ENCODE measurements at regions not wholly inside any gene's neighbourhood (a gene's known extent, or its start where the extent isn't known, plus 50 kb on each side); places are given as distances from the start of the nearest gene placed in this dataset.

DNA sequence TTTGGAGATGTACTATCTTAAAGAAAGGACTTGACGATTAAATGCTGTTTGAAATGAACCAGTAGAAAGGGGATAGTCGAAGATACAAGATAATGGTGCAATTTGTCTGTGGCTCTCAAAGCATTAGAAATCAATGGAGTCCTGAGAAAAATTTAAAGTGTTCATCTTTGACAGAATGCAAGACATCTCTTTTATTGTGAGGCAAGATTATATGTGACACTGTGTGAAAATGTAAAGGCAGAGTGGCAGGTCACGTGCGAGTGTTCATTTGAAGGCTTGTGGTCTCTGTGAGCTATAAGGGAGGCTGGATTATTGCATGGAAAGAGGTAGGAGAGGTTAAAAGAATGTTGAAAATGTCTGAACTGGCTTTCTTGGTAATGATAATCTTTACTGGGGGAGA is 709.2 kb downstream of the DSC3 start:
- ATAC-seq (no peak), DNase-seq (no peak)
- intact Hi-C loops (cut with DNase I, micrococcal nuclease), result no loop called here

GRCh38 chr18:30328839-30329238 is 713.7 kb downstream of the DSC3 start:
- intact Hi-C loops (cut with DNase I, micrococcal nuclease), result no loop called here
- ATAC-seq (no peak), DNase-seq (no peak)

DNA sequence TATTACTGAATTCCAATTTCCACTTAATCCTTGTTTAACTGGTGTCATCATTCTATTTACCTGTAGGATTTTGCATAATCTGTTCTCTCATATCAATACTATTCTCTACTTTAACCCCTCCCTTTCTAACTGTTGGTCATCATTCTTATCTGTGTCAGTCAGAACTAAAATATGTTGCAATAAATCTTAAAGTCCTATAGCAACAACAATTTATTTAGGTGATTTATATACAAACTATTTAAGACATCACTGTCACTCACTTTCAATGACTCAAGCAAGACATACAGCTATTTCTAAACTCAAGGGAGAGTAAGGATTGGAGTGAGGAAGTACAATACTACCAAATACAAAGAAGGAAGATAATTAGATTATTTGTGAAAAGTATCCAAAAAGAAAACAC is 740.4 kb downstream of the DSC3 start:
- ATAC-seq (no peak), DNase-seq (no peak)
- intact Hi-C loops (cut with DNase I, micrococcal nuclease), result no loop called here

DNA sequence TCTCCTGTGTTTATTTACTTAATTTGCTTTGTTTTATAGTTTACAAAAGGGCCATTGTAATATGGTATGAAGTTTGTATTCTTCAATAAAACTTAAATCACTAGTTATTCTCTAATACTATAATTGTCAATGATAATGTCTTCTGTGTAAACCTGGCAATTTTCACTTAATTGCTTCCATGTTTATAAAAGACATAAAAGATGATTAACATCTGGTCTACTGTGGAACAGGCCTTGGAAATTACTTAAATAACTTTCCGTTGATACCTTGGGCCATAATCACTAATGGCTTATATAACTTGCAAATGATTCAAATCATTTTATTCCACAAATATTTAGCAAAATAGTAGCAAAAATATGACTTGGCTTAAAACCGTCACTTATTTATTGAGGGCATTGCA is 743.8 kb downstream of the DSC3 start:
- DNase-seq, result no peak
- intact Hi-C loops (cut with DNase I, micrococcal nuclease), result no loop called here
- no peak for ATAC-seq

DNA sequence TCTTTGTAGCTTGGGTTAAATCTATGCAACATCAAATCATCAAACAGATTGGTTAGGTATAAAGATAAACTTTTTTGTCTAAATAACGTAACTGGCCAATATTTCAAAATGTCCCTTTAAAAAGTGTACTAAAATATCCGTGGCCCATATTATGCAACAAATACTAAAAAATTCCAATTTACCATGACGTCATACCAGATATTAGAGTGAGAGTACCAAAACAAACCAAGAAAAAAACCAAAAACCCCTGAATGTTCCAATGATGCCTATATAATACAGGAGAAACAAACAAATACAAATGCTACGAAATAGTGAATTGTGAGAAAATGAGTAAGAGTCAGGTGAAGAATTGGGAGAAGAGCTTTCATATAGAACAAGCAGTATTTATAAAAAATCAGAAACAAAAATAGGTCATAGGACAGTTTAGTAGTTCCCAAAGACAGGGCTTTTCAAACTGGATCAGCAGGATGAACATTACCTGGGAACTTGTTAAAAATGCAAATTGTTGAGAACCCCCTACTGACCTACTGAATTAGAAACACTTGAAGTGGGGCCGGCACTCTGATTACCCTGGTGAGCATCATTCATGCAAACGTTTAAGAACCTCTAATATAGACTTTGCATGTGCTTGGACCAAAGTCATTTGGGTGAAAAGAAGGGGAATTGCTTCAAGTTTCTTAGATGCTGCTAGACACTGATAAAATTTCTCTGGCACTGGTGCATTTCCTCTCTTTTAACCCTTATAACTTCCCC is 753.7 kb downstream of the DSC3 start:
- DNase-seq (no peak), ATAC-seq (no peak)
- intact Hi-C loops (cut with DNase I, micrococcal nuclease), result no loop called here

GRCh38 chr18:30280861-30281470 is 761.6 kb downstream of the DSC3 start:
- DNase-seq (no peak), ATAC-seq (no peak)
- intact Hi-C loops (cut with DNase I, micrococcal nuclease), result no loop called here

- ATAC-seq (no peak), DNase-seq (no peak)
- intact Hi-C loops (cut with DNase I, micrococcal nuclease), result no loop called here
Observed at GRCh38 chr18:30280186-30280585, 762.4 kb downstream of the DSC3 start.

- ATAC-seq, result no peak
- intact Hi-C loops (cut with DNase I, micrococcal nuclease), result no loop called here
- DNase-seq, result no peak
Observed at GRCh38 chr18:30277676-30278075, 764.9 kb downstream of the DSC3 start.

- ATAC-seq (no peak), DNase-seq (no peak)
- intact Hi-C loops (cut with DNase I, micrococcal nuclease), result no loop called here
Observed at GRCh38 chr18:30271716-30272115, 770.8 kb downstream of the DSC3 start.

DNA sequence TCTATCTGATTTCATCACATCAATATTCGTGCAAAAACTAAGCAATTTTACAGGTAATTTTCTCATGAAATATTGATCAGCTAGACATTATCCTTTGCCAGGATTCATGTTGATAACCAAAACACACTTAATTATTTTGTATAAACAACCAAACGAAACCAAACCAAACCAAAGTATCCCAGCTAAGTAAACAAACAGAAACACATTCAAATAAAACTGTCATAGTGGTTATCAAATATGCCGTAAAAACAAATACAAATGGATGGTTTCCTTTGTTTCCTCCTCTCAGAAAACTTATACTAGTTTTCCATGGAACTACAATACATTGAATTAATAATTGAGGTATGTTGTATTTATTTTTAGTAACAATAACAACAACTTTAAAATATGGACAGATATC is 777.4 kb downstream of the DSC3 start:
- ATAC-seq (no peak), DNase-seq (no peak)
- intact Hi-C loops (cut with DNase I, micrococcal nuclease), result no loop called here

DNA sequence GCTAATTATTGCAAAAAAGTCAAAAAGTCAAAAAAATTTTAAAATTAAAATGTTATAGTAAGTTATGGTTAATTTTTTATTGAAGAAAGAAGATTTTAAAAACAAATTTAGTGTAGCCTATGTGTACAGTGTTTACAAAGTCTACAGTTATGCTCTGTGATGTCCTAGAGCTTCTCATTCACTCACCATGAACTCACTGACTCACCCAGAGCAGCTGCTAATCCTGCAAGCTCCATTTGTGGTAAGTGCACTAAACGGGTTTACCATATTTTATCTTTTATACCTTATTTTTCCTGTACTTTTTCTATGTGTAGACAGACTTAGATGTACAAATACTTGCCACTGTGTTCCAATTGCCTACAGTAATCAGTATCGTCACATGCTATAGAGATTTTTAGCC is 788.2 kb downstream of the DSC3 start:
- ATAC-seq (no peak), DNase-seq (no peak)
- intact Hi-C loops (cut with DNase I, micrococcal nuclease), result no loop called here

DNA sequence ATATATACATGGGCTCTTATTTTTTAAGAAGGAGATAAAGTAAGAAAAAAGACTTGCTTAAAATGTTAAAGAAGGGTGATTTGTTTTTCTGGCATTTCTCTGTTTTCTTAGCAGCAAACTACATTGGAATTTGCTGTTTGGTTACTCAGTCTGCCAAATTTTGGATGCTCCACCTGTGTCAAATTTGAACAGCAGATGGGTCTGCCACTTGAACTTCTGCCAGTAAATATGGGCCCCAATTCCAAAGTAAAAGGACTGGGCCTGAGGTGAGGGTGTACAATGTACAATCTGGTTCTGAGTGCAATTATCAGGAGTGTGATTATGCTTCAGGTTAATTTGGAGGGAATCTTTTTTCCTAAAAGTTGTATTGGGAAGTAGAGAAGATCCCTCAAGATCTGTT is 794.5 kb downstream of the DSC3 start:
- DNase-seq (no peak), ATAC-seq (no peak)
- intact Hi-C loops (cut with DNase I, micrococcal nuclease), result no loop called here

DNA sequence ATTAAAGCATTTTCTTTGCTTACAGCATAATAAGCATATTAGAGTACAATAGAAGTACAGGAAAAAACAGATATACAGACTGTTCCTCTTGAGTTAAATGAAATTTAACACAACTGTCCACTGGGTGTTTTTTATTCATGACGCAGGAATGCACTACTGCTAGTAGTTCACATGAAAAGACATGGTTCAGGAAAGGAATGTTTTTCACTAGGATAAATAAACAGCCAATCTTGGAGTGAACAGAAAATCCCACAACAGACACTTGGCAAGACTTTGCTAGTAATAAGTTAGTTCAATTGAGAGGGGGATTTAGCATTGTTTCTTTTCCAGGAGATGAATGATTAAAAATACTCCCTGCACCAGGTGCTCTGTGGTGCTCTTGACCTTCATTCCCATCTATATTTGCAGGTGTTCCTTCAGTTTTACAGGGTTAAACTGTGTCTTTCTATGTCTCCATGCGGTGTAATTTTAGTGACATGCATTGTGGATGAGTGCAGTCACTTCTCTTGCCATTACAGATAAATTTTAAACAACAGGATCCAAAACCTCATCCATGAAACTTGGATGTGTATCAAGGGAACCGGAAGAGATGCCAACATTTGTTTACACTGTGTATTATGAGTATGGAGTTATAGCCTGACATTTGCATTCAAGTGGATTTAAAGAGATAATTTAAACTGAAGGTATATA is 796.6 kb downstream of the DSC3 start:
- no peak for ATAC-seq
- intact Hi-C loops (cut with DNase I, micrococcal nuclease), result no loop called here
- no peak for DNase-seq

DNA sequence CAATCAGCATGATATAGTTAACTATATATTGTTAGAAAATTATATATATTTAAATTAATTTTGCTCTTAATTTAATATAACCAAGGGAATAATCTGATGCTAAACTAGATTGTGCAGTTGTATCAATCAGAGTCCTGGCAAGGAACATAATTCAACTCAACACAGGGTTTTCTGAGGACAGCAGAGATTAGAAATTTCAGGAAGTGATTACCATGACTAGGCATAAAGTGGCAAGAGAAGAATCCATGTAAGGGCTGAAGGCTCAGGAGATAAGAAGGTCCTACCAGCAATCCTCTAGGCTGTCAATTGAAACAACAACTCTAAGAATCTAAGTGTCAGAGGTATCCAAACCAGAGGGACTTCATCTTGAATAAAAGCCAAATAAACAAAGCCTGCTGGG is 807.8 kb downstream of the DSC3 start:
- intact Hi-C loops (cut with DNase I, micrococcal nuclease), result no loop called here
- DNase-seq (no peak), ATAC-seq (no peak)

GRCh38 chr18:30211112-30211511 is 831.4 kb downstream of the DSC3 start:
- no peak for ATAC-seq

GRCh38 chr18:30208546-30208945 is 834.0 kb downstream of the DSC3 start:
- intact Hi-C loops (cut with DNase I, micrococcal nuclease), result no loop called here
- ATAC-seq (no peak), DNase-seq (no peak)

More at GRCh38 chr18:30211112-30211511, 831.4 kb downstream of the DSC3 start:
- intact Hi-C loops (cut with DNase I, micrococcal nuclease), result no loop called here
- no peak for DNase-seq

GRCh38 chr18:30192216-30192615 is 850.3 kb downstream of the DSC3 start:
- ATAC-seq (no peak), DNase-seq (no peak)
- intact Hi-C loops (cut with DNase I, micrococcal nuclease), result no loop called here

GRCh38 chr18:30186245-30186644 is 856.3 kb downstream of the DSC3 start:
- no peak for DNase-seq
- intact Hi-C loops (cut with DNase I, micrococcal nuclease), result no loop called here
- no peak for ATAC-seq

DNA sequence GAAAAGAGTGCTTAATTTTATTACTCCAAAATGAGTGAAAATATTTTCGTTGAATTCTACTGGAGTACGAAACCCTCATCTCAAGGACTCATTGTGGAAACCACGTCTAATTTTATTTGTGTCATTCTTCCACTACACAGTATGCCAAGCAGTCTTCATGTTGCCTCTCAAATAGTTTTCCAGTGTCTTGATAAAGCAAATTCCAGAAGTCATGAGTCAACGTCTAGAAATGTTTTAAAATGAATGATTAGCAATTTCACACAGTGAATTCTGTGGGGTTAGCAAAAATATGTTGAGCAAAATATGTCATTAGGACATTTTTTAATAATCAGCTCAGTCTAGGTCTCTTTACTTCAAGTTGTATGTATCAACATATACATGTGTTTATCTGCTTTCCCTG is 865.5 kb downstream of the DSC3 start:
- ATAC-seq (no peak), DNase-seq (no peak)
- intact Hi-C loops (cut with DNase I, micrococcal nuclease), result no loop called here

DNA sequence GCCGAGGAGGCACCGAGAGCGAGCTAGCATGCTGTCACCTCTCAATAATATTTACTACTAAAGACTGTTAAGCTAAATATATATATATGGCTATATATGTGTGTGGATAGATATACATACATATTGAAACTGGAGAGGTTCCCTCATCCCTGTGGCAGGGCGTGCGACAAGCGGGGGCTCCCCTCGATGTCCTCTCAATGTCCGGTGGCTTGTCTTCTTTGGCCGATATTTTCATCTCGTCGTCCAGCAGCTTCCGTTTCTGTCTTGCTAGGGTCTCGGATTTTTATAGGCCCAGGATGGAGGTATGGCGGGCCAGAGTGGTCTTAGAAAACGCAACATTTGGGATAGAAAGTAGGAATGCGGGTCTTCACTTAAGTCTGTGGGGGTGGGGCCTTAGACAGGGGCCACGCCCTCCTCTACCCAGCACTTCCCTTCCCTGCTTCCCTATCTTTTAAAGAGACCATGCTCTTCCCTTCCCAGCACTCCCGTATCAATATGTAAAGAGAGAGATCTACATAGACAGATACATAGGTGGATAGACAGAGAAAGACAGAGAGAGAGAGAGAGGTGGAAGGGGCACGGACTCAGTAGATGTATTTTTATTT is 866.8 kb downstream of the DSC3 start:
- ATAC-seq, result no peak
- intact Hi-C loops (cut with DNase I, micrococcal nuclease), result no loop called here
- no peak for DNase-seq

Data from left colon (tissue), 2 donors.